Common myeloid progenitor, CD34-positive (primary cell): ENCODE measurements at regions not wholly inside any gene's neighbourhood (a gene's known extent, or its start where the extent isn't known, plus 50 kb on each side); places are given as distances from the start of the nearest gene placed in this dataset.

Experiments
- CTCF ChIA-PET: fragments of 350-600 bp; sonication (Branson Sonifier 250); formaldehyde crosslinking; loops from one replicate; lab custom pipeline; 2021; ENCODE audit warnings: antibody characterized with exemption; lab: Charles Lee
- POLR2A ChIA-PET: fragments of 350-600 bp; sonication (Branson Sonifier 250); formaldehyde crosslinking; loops from one replicate; lab custom pipeline; 2021; ENCODE audit warnings: antibody characterized with exemption; lab: Charles Lee
- DNase-seq, 3 donors: peaks; one replicate each; pipeline versions ENCODE4 v3.0.0 to v3.0.0-alpha.2; 2013
- H3K27ac ChIP-seq, 2 experiments: 1 replicate in 1 of 2; 2 replicates in 1 of 2; pipeline ENCODE4 v1.7.0; 2013; ENCODE audit warnings: inconsistent platforms in 2 of 2, low read length in 2 of 2, mild to moderate bottlenecking in 2 of 2, low read depth in 1 of 2, moderate library complexity in 1 of 2; ENCODE audit not compliant: severe bottlenecking in 2 of 2, insufficient read depth in 1 of 2, poor library complexity in 1 of 2
- H3K27me3 ChIP-seq, 5 experiments: replicated peaks in 2 of 5; 1 replicate in 3 of 5; 2 replicates in 2 of 5; pipeline versions ENCODE4 v1.6.1 to v1.7.0; 2013; ENCODE audit warnings: low read length in 4 of 5, mild to moderate bottlenecking in 2 of 5, moderate library complexity in 2 of 5, inconsistent platforms in 1 of 5; ENCODE audit not compliant: insufficient read depth in 5 of 5, control insufficient read depth in 4 of 5
- H3K36me3 ChIP-seq, 4 experiments: 1 replicate in 2 of 4; 2 replicates in 2 of 4; pipeline versions ENCODE4 v1.6.1 to v1.7.0; 2013; ENCODE audit warnings: low read length in 3 of 4, control low read depth in 1 of 4, mild to moderate bottlenecking in 1 of 4; ENCODE audit not compliant: control insufficient read depth in 4 of 4, insufficient read depth in 4 of 4
- H3K4me1 ChIP-seq, 4 experiments: 1 replicate in 3 of 4; 2 replicates in 1 of 4; pipeline versions ENCODE4 v1.6.1 to v1.7.1; 2013; ENCODE audit warnings: low read length in 3 of 4, mild to moderate bottlenecking in 3 of 4, control low read depth in 1 of 4, inconsistent platforms in 1 of 4, moderate library complexity in 1 of 4; ENCODE audit not compliant: control insufficient read depth in 4 of 4, insufficient read depth in 4 of 4; ENCODE audit errors: control extremely low read depth in 1 of 4
- H3K4me3 ChIP-seq, 7 experiments: 1 replicate in 4 of 7; 2 replicates in 3 of 7; pipeline versions ENCODE4 v1.5.1 to v1.7.0; 2013; ENCODE audit warnings: mild to moderate bottlenecking in 7 of 7, low read length in 6 of 7, moderate library complexity in 6 of 7, inconsistent platforms in 2 of 7, low read depth in 2 of 7, control low read depth in 1 of 7; ENCODE audit not compliant: insufficient read depth in 4 of 7, control insufficient read depth in 1 of 7; ENCODE audit errors: extremely low read depth in 1 of 7
- H3K9me3 ChIP-seq, 5 experiments: 1 replicate in 4 of 5; 2 replicates in 1 of 5; pipeline versions ENCODE4 v1.6.1 to v1.7.1; 2013; ENCODE audit warnings: low read length in 4 of 5, mild to moderate bottlenecking in 2 of 5, inconsistent platforms in 1 of 5, low read depth in 1 of 5, moderate library complexity in 1 of 5; ENCODE audit not compliant: control insufficient read depth in 4 of 5, insufficient read depth in 2 of 5; ENCODE audit errors: control extremely low read depth in 1 of 5
- WGBS: methylation state at CpG from one replicate; pipeline ENCODE4 v1.1.5; 2013; ENCODE audit not compliant: insufficient coverage; 5-methylcytosine and 5-hydroxymethylcytosine counted together

GRCh38 chr2:215793747-215794595 is 219.4 kb downstream of the MREG start:
- POLR2A ChIA-PET: no interaction called here
- H3K4me1 ChIP-seq: peaks cover 27 to 52% (median 38%) of the 10 kb centered on the region in 4 experiments

GRCh38 chr2:215791481-215791937 is 221.8 kb downstream of the MREG start:
- WGBS: 100% methylated on average over 4 of the region's 4 CpGs
- H3K27me3 ChIP-seq: no peaks in the 10 kb centered on the region
- DNase-seq: peak in 2 of 3 donors; percentile 33 to 42
- no peak overlapping the region for H3K27ac ChIP-seq
- CTCF ChIA-PET: interaction anchor here (0.7 to 1.5 kb wide), 3 partner anchors 16 to 96 kb away, joined by 3 to 6 read pairs (median 4); no protein-coding TSS in a partner anchor
- no peaks in the 10 kb centered on the region for H3K9me3 ChIP-seq
- POLR2A ChIA-PET: interaction anchor here (1.0 kb wide), 1 partner anchor 102 kb away, joined by 3 read pairs; no protein-coding TSS in a partner anchor
- H3K4me1 ChIP-seq: peaks cover 25 to 49% (median 33%) of the 10 kb centered on the region in 4 experiments
- H3K4me3 ChIP-seq: no peak overlapping the region
- H3K36me3 ChIP-seq: no peaks in the 10 kb centered on the region

More at GRCh38 chr2:215793747-215794595, 219.4 kb downstream of the MREG start:
- Histone ChIP-seq H3K4me3 (peak overlapping the region in 3 of 7 experiments; percentile 31 to 53 (median 35)), H3K27ac (peak overlapping the region in 1 of 2 experiments; percentile 70), H3K27me3 (no peaks in the 10 kb centered on the region), H3K9me3 (no peaks in the 10 kb centered on the region), H3K36me3 (no peaks in the 10 kb centered on the region)
- DNase-seq: peak; percentile 95 to 98 (median 98)
- CTCF ChIA-PET: interaction anchor here (0.8 to 2.4 kb wide), 5 partner anchors 10 to 127 kb away, joined by 3 to 14 read pairs (median 4); no protein-coding TSS in a partner anchor
- 89% methylated on average over 1 of the region's 3 CpGs for WGBS

DNA sequence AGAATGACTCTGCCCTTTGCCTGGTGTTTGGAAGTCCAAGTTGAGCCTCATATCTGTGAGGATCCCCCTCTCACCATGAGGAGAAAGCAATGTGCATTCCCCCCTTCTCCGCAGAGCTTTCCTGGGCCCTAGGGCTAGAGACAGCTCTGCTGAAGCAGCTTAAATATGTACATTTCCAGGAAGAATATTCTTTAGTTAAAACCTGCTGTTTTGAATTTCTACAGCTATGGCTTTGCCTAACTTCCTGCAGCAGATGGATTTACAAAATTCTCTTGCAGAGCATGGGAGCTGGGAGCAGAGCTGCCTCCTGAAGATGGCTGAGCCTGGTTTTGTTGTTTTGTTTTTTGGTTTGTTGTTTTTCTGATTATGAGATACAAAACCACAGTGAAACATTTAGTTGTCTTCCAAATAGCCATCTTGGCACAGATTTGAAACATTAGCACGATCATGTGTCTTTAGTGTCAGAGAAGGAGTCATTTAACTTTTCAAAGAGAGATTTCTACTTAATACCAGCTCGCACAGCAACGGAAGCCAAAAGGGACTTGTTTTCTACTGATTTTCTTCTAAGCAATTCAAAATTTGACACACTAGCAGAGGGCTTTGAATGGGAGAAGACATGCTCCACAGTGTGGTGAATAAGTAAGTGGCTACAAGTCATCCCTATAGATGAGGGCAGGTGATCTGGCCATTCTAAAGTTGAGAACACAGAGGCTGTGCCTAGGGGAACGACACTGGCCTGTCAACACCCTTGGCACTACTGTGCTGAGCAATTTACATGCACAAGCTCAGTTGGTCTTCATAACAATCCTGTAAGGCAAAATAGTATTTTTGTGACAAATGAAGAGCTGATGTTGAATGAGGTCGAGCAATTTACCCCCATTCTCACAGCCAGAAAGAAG is 222.6 kb downstream of the MREG start:
- CTCF ChIA-PET: interaction anchor here (0.8 to 1.5 kb wide), 2 partner anchors 17 to 62 kb away, joined by 4 to 6 read pairs; no protein-coding TSS in a partner anchor
- WGBS: 95% methylated on average over 4 of the region's 6 CpGs

GRCh38 chr2:215787565-215788178 is 225.7 kb downstream of the MREG start:
- CTCF ChIA-PET: interaction anchor here (1.0 to 1.5 kb wide), 2 partner anchors 28 to 163 kb away, joined by 3 read pairs; no protein-coding TSS in a partner anchor
- Histone ChIP-seq H3K27ac (no peak overlapping the region), H3K4me3 (no peak overlapping the region), H3K9me3 (no peaks in the 10 kb centered on the region), H3K27me3 (no peaks in the 10 kb centered on the region), H3K36me3 (no peaks in the 10 kb centered on the region), H3K4me1 (peaks cover 0 to 11% (median 2%) of the 10 kb centered on the region in 4 experiments)
- POLR2A ChIA-PET: no interaction called here
- peak in 1 of 3 donors; percentile 25 for DNase-seq
- 96% methylated on average over 3 of the region's 7 CpGs for WGBS

More for the DNA sequence above, 222.6 kb downstream of the MREG start:
- no peaks in the 10 kb centered on the region for H3K27me3 ChIP-seq
- no peaks in the 10 kb centered on the region for H3K9me3 ChIP-seq
- peaks cover 18 to 42% (median 27%) of the 10 kb centered on the region in 4 experiments for H3K4me1 ChIP-seq
- H3K4me3 ChIP-seq: no peak overlapping the region
- H3K36me3 ChIP-seq: no peaks in the 10 kb centered on the region
- no peak overlapping the region for H3K27ac ChIP-seq
- DNase-seq: no peak
- POLR2A ChIA-PET: interaction anchor here (1.0 kb wide), 1 partner anchor 103 kb away, joined by 3 read pairs; no protein-coding TSS in a partner anchor

- ChIA-PET POLR2A (no interaction called here), CTCF (interaction anchor here (1.0 to 1.5 kb wide), 4 partner anchors 10 to 162 kb away, joined by 3 read pairs; no protein-coding TSS in a partner anchor)
- Histone ChIP-seq H3K4me3 (no peak overlapping the region), H3K4me1 (peaks cover 0 to 11% (median 2%) of the 10 kb centered on the region in 4 experiments), H3K36me3 (no peaks in the 10 kb centered on the region), H3K27me3 (no peaks in the 10 kb centered on the region), H3K27ac (no peak overlapping the region), H3K9me3 (no peaks in the 10 kb centered on the region)
- DNase-seq: no peak
- WGBS: no CpG with 5 or more reads among the region's 3 CpGs
These were observed 226.3 kb downstream of the MREG start for GRCh38 chr2:215787025-215787424.

GRCh38 chr2:215784371-215784783 is 229.0 kb downstream of the MREG start:
- H3K27ac ChIP-seq: no peak overlapping the region
- H3K4me3 ChIP-seq: no peak overlapping the region
- H3K9me3 ChIP-seq: no peaks in the 10 kb centered on the region
- POLR2A ChIA-PET: no interaction called here
- 92% methylated on average over 3 of the region's 3 CpGs for WGBS
- H3K27me3 ChIP-seq: peaks cover 0 to 5% (median 0%) of the 10 kb centered on the region in 5 experiments
- H3K36me3 ChIP-seq: no peaks in the 10 kb centered on the region
- peaks cover 0 to 4% (median 0%) of the 10 kb centered on the region in 4 experiments for H3K4me1 ChIP-seq
- CTCF ChIA-PET: no interaction called here
- DNase-seq: no peak
